ENCODE measurements at regions not wholly inside any gene's neighbourhood (a gene's known extent, or its start where the extent isn't known, plus 50 kb on each side); places are given as distances from the start of the nearest gene placed in this dataset.

DNA sequence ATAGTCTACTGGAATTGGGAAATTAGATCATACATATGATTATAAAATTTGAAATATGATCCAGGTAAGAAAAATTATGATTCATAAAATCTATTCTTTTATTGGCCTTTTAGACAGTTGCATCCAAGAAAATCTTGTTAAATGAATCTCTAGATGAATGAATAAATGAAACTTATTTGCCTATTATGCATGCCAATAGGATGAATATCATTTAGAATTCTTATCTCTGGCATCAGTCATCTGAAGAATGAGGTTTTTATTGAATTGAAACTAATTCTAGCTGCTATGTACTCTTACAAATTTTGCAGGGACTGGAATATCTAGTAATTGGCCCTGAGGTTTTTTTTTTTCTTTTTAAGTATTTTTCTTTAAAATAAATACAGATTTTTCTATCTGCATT lies 475.5 kb downstream of the NAV3 start:
- no peak overlapping the region for H3K27ac ChIP-seq
- intact Hi-C loops (cut with DNase I): no loop called here
- no peak for DNase-seq (ENCODE audit: low spot score)
- H3K4me3 ChIP-seq: no peak overlapping the region
- no peaks in the 10 kb centered on the region for H3K36me3 ChIP-seq
- H3K9me3 ChIP-seq: no peaks in the 10 kb centered on the region
- no peaks in the 10 kb centered on the region for H3K4me1 ChIP-seq (replicated peaks)
- TF ChIP-seq CTCF (IDR thresholded peaks at IDR 0.05) (no peak), POLR2A (IDR thresholded peaks at IDR 0.05) (no peak), POLR2AphosphoS5 (IDR thresholded peaks at IDR 0.05) (no peak)
- no peaks in the 10 kb centered on the region for H3K27me3 ChIP-seq (replicated peaks; ENCODE audit: insufficient read depth)

- no peaks in the 10 kb centered on the region for H3K4me1 ChIP-seq (replicated peaks)
- no peaks in the 10 kb centered on the region for H3K36me3 ChIP-seq
- no peaks in the 10 kb centered on the region for H3K27me3 ChIP-seq (replicated peaks; ENCODE audit: insufficient read depth)
- intact Hi-C loops (cut with DNase I): no loop called here
- no peak for DNase-seq (ENCODE audit: low spot score)
- no peak overlapping the region for H3K27ac ChIP-seq
- H3K4me3 ChIP-seq: no peak overlapping the region
- no peaks in the 10 kb centered on the region for H3K9me3 ChIP-seq
- no peak for TF ChIP-seq POLR2AphosphoS5 (IDR thresholded peaks at IDR 0.05)
- no peak for TF ChIP-seq CTCF (IDR thresholded peaks at IDR 0.05)
- TF ChIP-seq POLR2A (IDR thresholded peaks at IDR 0.05): no peak
Observed at GRCh38 chr12:78308701-78309100, 478.0 kb downstream of the NAV3 start.

DNA sequence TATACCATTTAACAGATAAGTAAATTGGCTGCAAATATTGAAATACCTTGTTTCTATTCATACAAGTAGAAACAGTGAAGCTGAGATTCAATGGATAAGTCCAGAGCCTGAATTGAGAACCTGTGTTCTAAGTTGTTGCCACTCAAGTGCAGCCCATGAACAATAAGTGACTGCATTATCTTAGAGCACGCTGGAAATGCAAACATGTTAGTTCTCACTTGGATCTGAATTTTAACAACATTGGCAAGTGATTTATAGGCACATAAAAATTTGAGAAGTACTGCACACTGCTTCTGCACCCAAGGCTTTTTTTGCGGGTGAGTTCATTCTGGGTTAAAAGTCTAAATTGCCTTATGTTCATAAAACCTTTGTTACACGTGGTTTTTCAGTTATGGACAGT lies 484.3 kb downstream of the NAV3 start:
- intact Hi-C loops (cut with DNase I): no loop called here
- Histone ChIP-seq H3K27ac (no peak overlapping the region), H3K4me3 (no peak overlapping the region), H3K4me1 (replicated peaks) (no peaks in the 10 kb centered on the region), H3K9me3 (no peaks in the 10 kb centered on the region), H3K36me3 (no peaks in the 10 kb centered on the region), H3K27me3 (replicated peaks; ENCODE audit: insufficient read depth) (no peaks in the 10 kb centered on the region)
- TF ChIP-seq POLR2AphosphoS5 (IDR thresholded peaks at IDR 0.05) (no peak), POLR2A (IDR thresholded peaks at IDR 0.05) (no peak), CTCF (IDR thresholded peaks at IDR 0.05) (no peak)
- 11% methylated on average over 3 of the region's 3 CpGs for WGBS
- DNase-seq (ENCODE audit: low spot score): no peak

GRCh38 chr12:78316136-78316535 lies 485.4 kb downstream of the NAV3 start:
- no peak overlapping the region for H3K27ac ChIP-seq
- no peaks in the 10 kb centered on the region for H3K36me3 ChIP-seq
- 59% methylated on average over 4 of the region's 4 CpGs for WGBS
- no peaks in the 10 kb centered on the region for H3K9me3 ChIP-seq
- DNase-seq (ENCODE audit: low spot score): no peak
- no peak overlapping the region for H3K4me3 ChIP-seq
- intact Hi-C loops (cut with DNase I): no loop called here
- no peak for TF ChIP-seq POLR2AphosphoS5 (IDR thresholded peaks at IDR 0.05)
- no peak for TF ChIP-seq POLR2A (IDR thresholded peaks at IDR 0.05)
- TF ChIP-seq CTCF (IDR thresholded peaks at IDR 0.05): no peak
- no peaks in the 10 kb centered on the region for H3K27me3 ChIP-seq (replicated peaks; ENCODE audit: insufficient read depth)
- H3K4me1 ChIP-seq (replicated peaks): no peaks in the 10 kb centered on the region

- no peaks in the 10 kb centered on the region for H3K36me3 ChIP-seq
- WGBS: 88% methylated on average over 2 of the region's 2 CpGs
- TF ChIP-seq POLR2AphosphoS5 (IDR thresholded peaks at IDR 0.05): no peak
- TF ChIP-seq POLR2A (IDR thresholded peaks at IDR 0.05): no peak
- no peak for TF ChIP-seq CTCF (IDR thresholded peaks at IDR 0.05)
- H3K4me3 ChIP-seq: no peak overlapping the region
- no peaks in the 10 kb centered on the region for H3K27me3 ChIP-seq (replicated peaks; ENCODE audit: insufficient read depth)
- H3K4me1 ChIP-seq (replicated peaks): no peaks in the 10 kb centered on the region
- no peaks in the 10 kb centered on the region for H3K9me3 ChIP-seq
- intact Hi-C loops (cut with DNase I): no loop called here
- no peak overlapping the region for H3K27ac ChIP-seq
- DNase-seq (ENCODE audit: low spot score): no peak
Observed at GRCh38 chr12:78316631-78317468, 486.2 kb downstream of the NAV3 start.

All from prostate gland (tissue), 2 donors.